Kidney tubule cell (primary cell): ENCODE measurements at regions not wholly inside any gene's neighbourhood (a gene's known extent, or its start where the extent isn't known, plus 50 kb on each side); places are given as distances from the start of the nearest gene placed in this dataset.

Experiments
- DNase-seq: peaks from one replicate; pipeline ENCODE4 v3.0.0-alpha.2; 2018; ENCODE audit warnings: low spot score

DNA sequence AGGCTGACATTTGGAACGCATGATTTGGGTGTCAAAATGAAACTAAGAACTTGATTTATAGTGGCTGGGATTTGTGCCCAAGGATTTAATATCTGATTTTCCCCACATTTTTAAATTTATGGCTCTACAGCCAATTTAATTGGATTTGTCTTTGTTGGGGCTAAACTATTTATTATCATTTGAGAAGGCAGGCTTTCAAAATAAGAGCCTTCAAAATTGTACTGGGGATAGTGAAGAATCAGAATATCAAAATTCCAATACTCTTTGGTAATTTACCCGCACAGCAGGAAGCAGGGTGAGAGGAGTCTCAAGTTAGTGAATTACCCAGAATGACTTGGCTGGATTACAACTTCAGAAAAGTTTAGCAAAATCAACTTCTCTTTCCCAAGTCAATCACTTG, 278.1 kb downstream of the LRATD1 start:
- DNase-seq, result no peak

- DNase-seq, result no peak
These were observed 283.5 kb downstream of the LRATD1 start for GRCh38 chr2:14915983-14916382.

DNA sequence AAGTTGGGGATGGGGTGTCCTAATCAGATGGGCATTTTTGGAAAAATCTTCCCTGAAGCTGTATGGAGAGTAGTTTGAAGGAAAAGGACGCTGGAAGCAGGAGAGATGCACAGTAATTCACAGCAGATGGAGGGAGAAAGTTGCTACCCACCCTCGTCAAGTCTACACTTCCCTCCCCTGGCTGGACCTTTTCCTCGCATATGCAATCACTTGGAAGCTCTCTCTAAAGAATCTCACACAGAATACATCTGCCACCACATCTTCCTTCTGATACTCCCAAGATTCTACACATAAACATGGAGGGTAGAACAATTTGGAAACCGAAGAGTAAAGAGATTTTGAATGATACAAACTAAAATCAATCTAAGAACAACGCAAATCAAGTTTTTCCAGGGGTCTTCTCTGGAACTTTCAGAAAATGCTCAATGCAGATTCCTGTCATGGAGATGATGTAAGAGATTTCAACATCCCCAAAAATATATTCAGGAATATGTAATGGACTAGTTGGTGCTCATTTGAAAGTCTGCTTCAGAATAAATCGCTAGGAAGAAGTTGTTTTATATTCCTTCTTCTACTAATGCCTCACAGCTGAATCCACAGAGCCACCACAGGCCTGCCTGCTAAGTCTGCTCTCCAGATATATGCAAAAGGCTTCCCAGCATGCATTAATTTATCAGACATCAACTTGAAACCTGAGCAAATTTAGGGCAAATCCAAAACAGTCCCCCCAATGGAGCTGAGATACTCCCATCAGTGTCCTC, 291.5 kb downstream of the LRATD1 start:
- DNase-seq, result no peak

DNA sequence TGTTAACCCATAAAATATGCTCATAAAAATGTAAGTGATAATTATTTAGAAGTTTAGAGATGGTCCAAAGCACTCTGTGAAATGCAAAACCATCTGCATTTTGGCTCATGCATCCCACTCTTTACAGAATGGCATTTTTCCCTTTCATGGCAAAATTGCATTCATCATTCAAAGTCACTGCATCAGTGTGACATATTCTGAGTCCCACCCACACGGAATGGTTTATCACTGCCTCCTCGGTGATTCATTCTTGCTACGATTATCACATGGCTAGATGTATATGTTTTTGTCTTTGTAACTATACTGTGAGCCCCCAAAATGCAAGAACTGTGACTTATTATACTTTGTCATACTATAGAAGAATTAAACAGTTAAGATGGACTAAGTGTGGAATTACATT, 293.0 kb downstream of the LRATD1 start:
- no peak for DNase-seq

DNA sequence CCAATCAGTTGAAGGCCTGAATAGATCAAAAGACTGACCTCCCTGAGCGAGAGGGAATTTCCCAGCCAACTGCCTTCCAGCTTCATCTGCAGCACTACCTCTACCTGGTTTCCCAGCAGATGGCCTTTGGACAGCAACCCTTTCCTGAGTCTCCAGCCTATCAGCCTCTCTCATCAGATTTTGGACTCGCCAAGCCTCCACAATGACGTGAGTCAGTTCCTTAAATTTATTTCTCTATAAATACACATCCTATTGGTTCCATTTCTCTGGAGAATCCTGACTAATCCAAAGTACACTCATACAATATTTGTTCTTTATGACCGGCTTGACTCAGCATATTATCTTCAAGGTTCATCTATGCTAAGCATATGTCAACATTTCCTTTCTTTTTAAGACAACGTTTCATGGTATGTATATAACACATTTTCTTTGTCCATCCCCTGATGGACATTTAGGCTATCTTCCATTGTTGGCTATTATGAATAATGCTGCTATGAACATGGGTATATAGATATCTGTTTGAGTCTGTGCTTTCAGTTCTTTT, 294.6 kb downstream of the LRATD1 start:
- no peak for DNase-seq

- no peak for DNase-seq
These were observed 295.5 kb downstream of the LRATD1 start for GRCh38 chr2:14928056-14928455.

GRCh38 chr2:14930441-14930840, 297.9 kb downstream of the LRATD1 start:
- no peak for DNase-seq

GRCh38 chr2:14932285-14932684, 299.8 kb downstream of the LRATD1 start:
- no peak for DNase-seq

DNA sequence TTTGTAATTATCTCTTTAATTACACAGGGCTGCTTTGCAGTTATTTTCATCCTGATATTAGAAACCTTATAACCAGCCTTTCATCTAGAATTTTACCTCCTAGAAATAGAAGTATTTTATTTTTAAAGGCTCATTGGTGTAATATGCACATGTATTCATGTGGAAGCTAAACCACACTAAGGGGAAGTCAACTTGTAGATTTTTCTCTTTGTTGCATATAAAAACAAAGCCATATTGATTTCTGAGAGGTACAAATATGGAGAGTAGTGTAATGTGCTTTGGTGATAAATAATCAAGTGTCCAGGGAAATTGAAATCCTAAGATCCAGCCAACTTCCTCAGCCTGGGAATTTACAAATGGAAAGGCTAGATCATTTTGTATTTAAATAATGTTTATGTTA, 301.2 kb downstream of the LRATD1 start:
- DNase-seq, result no peak

DNA sequence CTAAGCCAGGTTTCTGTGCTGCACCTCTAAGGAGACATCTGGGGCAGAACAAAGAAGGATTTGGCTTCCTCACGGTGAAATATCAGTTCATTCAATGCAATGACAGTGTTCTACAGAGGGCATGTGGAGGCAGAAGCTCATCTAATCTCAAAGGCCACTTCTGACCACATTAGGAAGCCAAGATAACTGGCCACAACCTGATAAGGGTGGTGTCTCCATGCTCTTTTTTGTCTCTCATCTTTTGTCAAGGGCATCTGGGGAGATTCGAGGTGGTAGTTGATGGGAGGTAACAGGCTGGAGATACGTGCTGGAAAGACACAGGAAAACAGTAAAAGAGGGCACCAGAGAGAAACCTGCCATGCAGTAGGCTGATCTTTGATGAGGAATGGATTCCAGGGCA, 303.9 kb downstream of the LRATD1 start:
- no peak for DNase-seq

DNA sequence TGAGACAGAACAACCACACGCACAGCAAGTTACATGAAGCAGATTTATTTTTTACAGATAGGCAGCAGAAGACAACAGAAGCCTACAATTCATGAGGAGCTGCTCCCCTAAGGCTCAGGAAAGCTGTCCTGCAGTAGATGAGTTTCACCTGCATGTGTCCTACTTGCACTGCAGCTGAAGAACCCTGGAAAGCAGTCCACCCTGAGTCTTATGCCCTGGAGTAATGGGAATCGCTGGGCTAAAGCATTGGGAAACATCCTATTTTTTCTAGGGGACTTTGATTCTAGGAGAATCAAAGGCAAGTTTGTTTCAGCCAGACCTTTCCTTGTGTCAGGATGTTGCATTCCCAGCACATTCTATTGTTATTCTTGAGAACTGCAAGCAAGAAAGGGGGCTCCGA, 304.8 kb downstream of the LRATD1 start:
- DNase-seq, result no peak

GRCh38 chr2:14941151-14941631, 308.7 kb downstream of the LRATD1 start:
- DNase-seq, result no peak

- no peak for DNase-seq
These were observed 310.5 kb downstream of the LRATD1 start for GRCh38 chr2:14942987-14943386.

DNA sequence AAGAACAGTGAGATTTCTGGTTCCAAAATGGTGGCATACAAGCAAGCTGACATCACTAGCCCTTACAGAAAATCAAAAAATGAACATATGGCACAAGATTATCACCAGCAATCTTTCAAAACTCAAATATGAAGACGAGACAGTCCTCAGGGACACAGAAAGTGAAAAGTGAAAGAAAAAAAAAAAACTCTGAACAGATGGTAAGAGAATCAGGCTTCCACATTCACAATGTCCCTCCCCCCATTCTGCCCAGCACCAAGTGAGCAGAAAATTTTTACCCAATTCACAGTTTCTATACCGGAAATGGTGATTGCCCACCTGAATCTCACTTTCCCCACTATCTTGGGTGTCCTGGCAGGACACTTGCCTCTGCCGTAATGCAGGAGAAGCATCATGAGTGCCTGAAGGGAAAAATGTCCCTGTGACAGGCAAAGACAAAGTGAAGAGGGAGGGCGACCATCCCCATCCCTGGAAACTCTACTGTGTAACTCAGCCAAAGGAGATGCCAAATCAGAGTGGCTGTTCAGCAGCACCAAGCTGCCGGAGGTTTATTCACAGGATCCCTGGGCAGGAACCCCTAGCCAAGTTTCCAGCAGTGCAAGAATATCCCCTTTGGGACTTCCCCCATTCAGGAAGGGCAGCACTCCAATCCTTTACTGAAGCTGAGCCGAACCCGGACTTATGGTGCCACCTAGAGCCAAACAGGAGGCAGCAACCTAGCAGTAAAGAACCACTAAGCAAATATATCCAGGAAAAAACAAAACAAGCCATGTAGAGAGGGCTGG, 312.2 kb downstream of the LRATD1 start:
- DNase-seq, result peak; percentile 54

DNA sequence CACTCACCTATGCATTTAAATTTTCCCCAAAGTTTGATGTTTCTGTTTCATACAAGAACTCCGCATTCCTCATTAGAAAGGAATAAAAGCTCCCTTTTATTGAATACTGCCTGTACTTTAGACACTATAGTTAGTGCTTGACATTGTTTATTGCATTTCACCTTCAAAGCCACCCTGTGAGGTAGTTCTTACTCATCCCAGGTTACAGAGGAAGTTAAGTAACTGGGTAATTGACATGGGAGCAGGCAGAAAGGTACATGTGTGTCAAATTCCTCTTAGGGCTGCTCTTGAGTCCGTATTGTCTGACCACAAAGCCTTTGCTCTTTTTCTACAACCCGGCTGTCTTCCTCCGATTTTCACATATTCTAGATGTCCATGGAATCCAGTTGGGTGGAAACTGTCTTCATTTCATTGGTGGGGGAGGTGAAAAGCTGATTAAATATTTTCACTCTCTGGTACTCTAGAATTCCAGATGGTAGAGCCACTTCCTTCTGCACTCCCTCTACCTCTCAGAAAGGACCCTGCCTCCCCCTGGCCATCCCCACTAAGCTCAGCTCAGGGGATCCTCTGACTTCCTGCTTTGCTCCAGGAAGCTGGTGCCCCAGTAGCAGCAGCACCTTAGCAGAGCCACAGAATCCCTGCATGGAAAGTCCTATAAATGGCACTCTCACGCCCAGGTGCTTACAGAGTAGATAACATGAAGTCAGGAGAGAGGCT, 319.2 kb downstream of the LRATD1 start:
- DNase-seq, result no peak

- DNase-seq, result no peak
These were observed 320.0 kb downstream of the LRATD1 start for GRCh38 chr2:14952400-14952963.

DNA sequence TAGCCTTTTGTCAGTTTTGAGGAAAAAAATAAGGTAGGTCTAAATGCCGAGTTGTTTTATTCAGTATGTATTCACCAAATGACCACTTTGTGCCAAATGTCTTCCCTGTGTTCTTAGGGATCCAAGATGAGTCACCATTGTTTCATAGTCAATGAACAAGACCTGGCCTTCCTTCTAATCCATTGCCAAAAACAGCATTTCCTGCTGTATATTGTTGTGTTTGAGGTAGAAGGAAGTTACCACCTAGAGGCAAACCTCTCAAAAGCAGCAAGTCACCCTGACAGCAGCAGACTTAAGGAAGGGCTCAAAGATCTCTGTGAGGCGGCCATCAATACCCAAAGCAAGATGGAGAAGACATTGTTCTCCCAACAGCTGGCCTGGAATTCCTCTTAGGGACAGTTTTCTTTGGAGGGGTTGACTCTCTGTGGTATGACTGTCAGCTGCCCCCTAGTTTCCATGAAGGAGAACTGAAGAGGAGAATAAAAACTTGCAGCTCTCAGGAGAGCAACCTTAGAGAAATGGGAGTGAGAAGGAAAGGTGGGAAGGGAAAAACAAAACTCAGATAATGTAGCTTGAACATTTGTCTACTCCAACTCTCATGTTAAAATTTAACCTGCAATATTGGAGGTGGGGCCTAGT, 328.3 kb downstream of the LRATD1 start:
- DNase-seq, result peak; percentile 52

DNA sequence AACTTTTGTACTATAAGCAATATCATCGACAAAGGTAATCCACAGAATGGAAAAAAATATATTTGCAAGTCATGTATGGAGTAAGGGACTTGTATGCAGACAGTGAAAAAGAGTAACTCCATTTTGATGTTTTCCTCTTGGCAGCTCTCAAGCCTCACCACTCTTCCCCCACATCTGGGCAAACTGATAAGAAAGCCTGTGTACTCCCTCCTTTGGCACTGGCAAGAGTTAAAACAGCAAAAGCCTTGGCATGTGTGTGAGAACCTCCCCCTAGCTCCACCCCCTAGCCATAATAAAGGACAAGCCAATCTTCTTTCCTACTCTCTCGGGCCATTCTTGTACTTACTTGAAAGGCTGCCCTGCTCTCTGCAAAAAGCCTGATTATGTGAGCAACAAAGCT, 335.2 kb downstream of the LRATD1 start:
- DNase-seq, result no peak

DNA sequence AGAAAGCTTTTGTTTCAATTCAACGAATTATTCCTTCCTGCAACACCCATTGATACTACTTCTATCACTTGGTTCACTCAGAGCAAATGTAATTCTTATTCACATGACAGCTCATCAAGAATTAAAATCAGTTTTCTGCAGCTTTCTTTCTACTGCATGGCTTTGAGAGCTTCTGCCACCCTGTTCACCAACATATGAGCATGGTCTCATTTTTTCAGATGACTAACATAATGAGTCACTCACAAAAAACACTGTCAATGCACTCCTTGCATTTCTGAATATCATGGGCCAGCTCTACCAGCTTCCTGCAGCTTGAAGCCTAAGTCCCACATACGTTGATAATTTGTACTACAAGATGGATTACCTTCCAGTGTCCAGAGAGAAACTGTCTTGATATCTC, 342.9 kb downstream of the LRATD1 start:
- DNase-seq, result peak; percentile 40

GRCh38 chr2:14977021-14977420, 344.5 kb downstream of the LRATD1 start:
- DNase-seq, result no peak

DNA sequence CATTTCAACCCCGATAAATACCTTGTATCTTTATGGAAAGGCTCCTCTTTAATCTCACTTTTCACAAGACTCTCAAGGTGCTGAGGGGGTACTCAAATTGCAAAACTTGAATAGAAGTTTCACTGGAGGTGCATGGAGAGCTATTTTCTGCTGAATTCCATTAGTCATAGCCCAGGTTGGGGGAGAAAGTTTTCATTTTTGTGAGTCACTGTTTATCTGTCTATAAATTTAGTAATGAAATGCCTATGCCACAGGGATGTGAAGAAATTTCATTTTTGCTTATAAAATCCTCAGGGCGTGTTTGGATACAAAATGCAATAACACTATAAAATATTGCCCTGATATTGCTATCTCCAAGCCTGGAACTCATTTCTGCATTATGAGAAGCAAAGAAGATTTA, 346.3 kb downstream of the LRATD1 start:
- DNase-seq, result no peak

- no peak for DNase-seq
These were observed 350.3 kb downstream of the LRATD1 start for GRCh38 chr2:14982790-14983189.
